Upper lobe of right lung (tissue), 1 donor: ENCODE measurements at regions not wholly inside any gene's neighbourhood (a gene's known extent, or its start where the extent isn't known, plus 50 kb on each side); places are given as distances from the start of the nearest gene placed in this dataset.

Experiments
- ATAC-seq: fragments of 200-7000 bp; cut with Tn5 transposase; one replicate; pipeline ENCODE4 v1.9.1; 2020; ENCODE audit warnings: mild to moderate bottlenecking, moderate library complexity
- DNase-seq: peaks from one replicate; pipeline ENCODE4 v3.0.0-alpha.2; 2020
- H3K27ac ChIP-seq: fragments of 200-600 bp; one replicate; pipeline ENCODE4 v1.8.0; 2022
- H3K27me3 ChIP-seq: fragments of 200-600 bp; one replicate; pipeline ENCODE4 v1.8.0; 2022; ENCODE audit warnings: mild to moderate bottlenecking
- H3K36me3 ChIP-seq: fragments of 200-600 bp; one replicate; pipeline ENCODE4 v1.8.0; 2022
- H3K4me1 ChIP-seq: fragments of 200-600 bp; one replicate; pipeline ENCODE4 v1.8.0; 2022
- H3K4me3 ChIP-seq: fragments of 200-600 bp; one replicate; pipeline ENCODE4 v1.8.0; 2022; ENCODE audit warnings: mild to moderate bottlenecking
- H3K9me3 ChIP-seq: fragments of 200-600 bp; one replicate; pipeline ENCODE4 v1.8.0; 2022
- CTCF ChIP-seq: fragments of 200-600 bp; IDR thresholded peaks from one replicate; pipeline ENCODE4 v1.8.0; 2022; ENCODE audit warnings: antibody characterized with exemption
- intact Hi-C: fragments of 100-400 bp; cut with DNase I; formaldehyde crosslinking; loops from one replicate; pipeline ENCODE4 v1.11.0; 2022
- donor health status: DM: no; HTN: yes; CAD: no; lungs with severe emphysema.

GRCh38 chr14:98606041-98606640 is 665.9 kb downstream of the BCL11B start:
- Histone ChIP-seq H3K4me3 (no peak overlapping the region), H3K27me3 (no peaks in the 10 kb centered on the region), H3K36me3 (no peaks in the 10 kb centered on the region), H3K9me3 (no peaks in the 10 kb centered on the region), H3K27ac (no peak overlapping the region), H3K4me1 (no peaks in the 10 kb centered on the region)
- TF ChIP-seq CTCF = no peak
- DNase-seq (no peak), ATAC-seq (no peak)
- intact Hi-C loops = no loop called here

- Histone ChIP-seq H3K36me3 (no peaks in the 10 kb centered on the region), H3K27ac (no peak overlapping the region), H3K4me1 (no peaks in the 10 kb centered on the region), H3K27me3 (no peaks in the 10 kb centered on the region), H3K4me3 (no peak overlapping the region), H3K9me3 (no peaks in the 10 kb centered on the region)
- no peak for DNase-seq
- no peak for TF ChIP-seq CTCF
- intact Hi-C loops = no loop called here
- ATAC-seq = no peak
Measured at GRCh38 chr14:98606816-98607215, 665.2 kb downstream of the BCL11B start.

GRCh38 chr14:98607341-98607910 is 664.6 kb downstream of the BCL11B start:
- Histone ChIP-seq H3K36me3 (no peaks in the 10 kb centered on the region), H3K27ac (no peak overlapping the region), H3K27me3 (no peaks in the 10 kb centered on the region), H3K4me3 (no peak overlapping the region), H3K4me1 (no peaks in the 10 kb centered on the region), H3K9me3 (no peaks in the 10 kb centered on the region)
- TF ChIP-seq CTCF = no peak
- DNase-seq = no peak
- ATAC-seq = no peak
- intact Hi-C loops = no loop called here

GRCh38 chr14:98608071-98609060 is 663.6 kb downstream of the BCL11B start:
- no peak for TF ChIP-seq CTCF
- Histone ChIP-seq H3K4me1 (no peaks in the 10 kb centered on the region), H3K27ac (no peak overlapping the region), H3K4me3 (no peak overlapping the region), H3K36me3 (no peaks in the 10 kb centered on the region), H3K9me3 (no peaks in the 10 kb centered on the region), H3K27me3 (no peaks in the 10 kb centered on the region)
- ATAC-seq (no peak), DNase-seq (no peak)
- intact Hi-C loops = no loop called here

GRCh38 chr14:98612434-98613200 is 659.4 kb downstream of the BCL11B start:
- DNase-seq = no peak
- Histone ChIP-seq H3K9me3 (no peaks in the 10 kb centered on the region), H3K36me3 (no peaks in the 10 kb centered on the region), H3K4me1 (no peaks in the 10 kb centered on the region), H3K4me3 (no peak overlapping the region), H3K27me3 (no peaks in the 10 kb centered on the region), H3K27ac (no peak overlapping the region)
- no peak for ATAC-seq
- intact Hi-C loops = no loop called here
- TF ChIP-seq CTCF = no peak
